ENCODE measurements at regions not wholly inside any gene's neighbourhood (a gene's known extent, or its start where the extent isn't known, plus 50 kb on each side); places are given as distances from the start of the nearest gene placed in this dataset.
"Not testable (repeated sequence)": the region's sequence is repeated elsewhere in the genome, so short reads cannot be mapped to it uniquely, and the experiment has no call there.

- H3K36me3 Mint-ChIP-seq = no peaks in the 10 kb centered on the region
- no peaks in the 10 kb centered on the region for H3K27me3 Mint-ChIP-seq
- H3K9me3 Mint-ChIP-seq (ENCODE audit: low read depth) = no peaks in the 10 kb centered on the region
- H3K4me1 Mint-ChIP-seq (ENCODE audit: low read depth) = no peaks in the 10 kb centered on the region
- H3K4me3 Mint-ChIP-seq = no peak overlapping the region
- no peak overlapping the region for H3K27ac Mint-ChIP-seq
Measured at GRCh38 chrX:140157611-140158010, 192.3 kb upstream of the CXorf66 start.

GRCh38 chrX:140157143-140157542, 191.8 kb upstream of the CXorf66 start:
- Mint-ChIP-seq H3K27me3 (no peaks in the 10 kb centered on the region), H3K4me3 (no peak overlapping the region), H3K9me3 (ENCODE audit: low read depth) (no peaks in the 10 kb centered on the region), H3K4me1 (ENCODE audit: low read depth) (no peaks in the 10 kb centered on the region), H3K36me3 (no peaks in the 10 kb centered on the region), H3K27ac (no peak overlapping the region)

DNA sequence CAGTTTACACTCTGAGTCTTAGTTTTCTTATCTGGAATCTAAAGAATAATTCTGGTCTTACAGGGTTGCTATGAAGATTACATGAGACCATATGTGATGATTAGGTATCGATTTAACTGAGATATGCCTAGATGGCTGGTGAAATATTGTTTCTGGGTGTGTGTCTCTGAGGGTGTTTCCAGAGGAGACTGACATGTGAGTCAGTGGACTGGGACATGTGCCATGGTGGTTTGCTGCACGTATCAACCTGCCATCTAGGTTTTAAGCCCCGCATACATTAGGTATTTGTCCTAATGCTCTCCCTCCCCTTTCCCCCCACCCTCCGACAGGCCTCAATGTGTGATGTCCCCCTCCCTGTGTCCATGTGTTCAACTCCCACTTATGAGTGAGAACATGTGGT, 186.0 kb upstream of the CXorf66 start:
- H3K27ac Mint-ChIP-seq = no peak overlapping the region
- H3K4me1 Mint-ChIP-seq (ENCODE audit: low read depth) = no peaks in the 10 kb centered on the region
- H3K27me3 Mint-ChIP-seq = no peaks in the 10 kb centered on the region
- H3K9me3 Mint-ChIP-seq (ENCODE audit: low read depth) = no peaks in the 10 kb centered on the region
- no peaks in the 10 kb centered on the region for H3K36me3 Mint-ChIP-seq
- H3K4me3 Mint-ChIP-seq = no peak overlapping the region

- Mint-ChIP-seq H3K27ac (no peak overlapping the region), H3K4me1 (ENCODE audit: low read depth) (no peaks in the 10 kb centered on the region), H3K27me3 (no peaks in the 10 kb centered on the region), H3K4me3 (no peak overlapping the region), H3K36me3 (no peaks in the 10 kb centered on the region), H3K9me3 (ENCODE audit: low read depth) (no peaks in the 10 kb centered on the region)
Measured at GRCh38 chrX:140149761-140150160, 184.4 kb upstream of the CXorf66 start.

GRCh38 chrX:140141444-140142029, 176.2 kb upstream of the CXorf66 start:
- Mint-ChIP-seq H3K4me3 (no peak overlapping the region), H3K36me3 (no peaks in the 10 kb centered on the region), H3K4me1 (ENCODE audit: low read depth) (no peaks in the 10 kb centered on the region), H3K9me3 (ENCODE audit: low read depth) (no peaks in the 10 kb centered on the region), H3K27me3 (no peaks in the 10 kb centered on the region), H3K27ac (no peak overlapping the region)

DNA sequence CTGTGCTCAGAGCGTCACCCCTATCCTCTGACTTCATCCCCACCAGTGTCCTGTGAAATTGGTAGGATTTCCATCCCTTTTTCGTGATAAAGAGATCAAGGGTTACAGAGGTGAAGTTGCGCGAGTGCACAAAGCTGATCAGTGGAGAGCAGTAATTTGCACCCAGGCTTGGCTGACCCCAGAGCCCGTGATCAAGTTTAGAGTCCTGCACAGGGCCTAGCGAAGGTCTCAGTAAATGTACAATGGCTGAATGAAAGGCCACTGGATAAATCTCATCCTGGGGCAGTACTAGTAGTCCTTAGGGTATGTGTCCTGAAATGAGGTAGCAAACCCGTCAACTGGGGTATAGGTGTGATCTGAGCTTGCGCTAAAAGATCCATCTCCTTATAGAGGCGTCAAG, 173.2 kb upstream of the CXorf66 start:
- not testable (repeated sequence) for H3K27ac Mint-ChIP-seq; H3K9me3 Mint-ChIP-seq (ENCODE audit: low read depth); H3K27me3 Mint-ChIP-seq; H3K36me3 Mint-ChIP-seq; H3K4me1 Mint-ChIP-seq (ENCODE audit: low read depth); H3K4me3 Mint-ChIP-seq

DNA sequence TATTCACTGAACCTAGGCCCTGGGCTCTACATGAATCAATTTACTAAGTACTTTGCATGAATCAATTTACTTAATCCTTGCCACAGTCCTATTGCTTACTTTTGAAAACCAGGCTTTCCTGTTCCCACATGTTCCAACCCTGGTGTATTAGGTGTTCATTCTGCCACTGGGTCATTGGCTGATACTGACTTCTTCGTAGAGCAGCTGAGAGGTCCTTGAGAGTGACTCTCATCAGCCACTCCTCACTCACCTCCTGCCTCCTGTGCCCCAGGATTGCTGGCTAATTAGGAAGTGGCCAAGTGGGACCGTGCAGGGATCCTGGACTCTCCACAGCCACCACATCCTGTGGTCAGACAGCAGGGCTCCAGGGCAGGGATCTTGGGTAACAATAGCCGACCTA, 172.7 kb upstream of the CXorf66 start:
- not testable (repeated sequence) for H3K4me3 Mint-ChIP-seq; H3K36me3 Mint-ChIP-seq; H3K27ac Mint-ChIP-seq; H3K27me3 Mint-ChIP-seq; H3K9me3 Mint-ChIP-seq (ENCODE audit: low read depth); H3K4me1 Mint-ChIP-seq (ENCODE audit: low read depth)

DNA sequence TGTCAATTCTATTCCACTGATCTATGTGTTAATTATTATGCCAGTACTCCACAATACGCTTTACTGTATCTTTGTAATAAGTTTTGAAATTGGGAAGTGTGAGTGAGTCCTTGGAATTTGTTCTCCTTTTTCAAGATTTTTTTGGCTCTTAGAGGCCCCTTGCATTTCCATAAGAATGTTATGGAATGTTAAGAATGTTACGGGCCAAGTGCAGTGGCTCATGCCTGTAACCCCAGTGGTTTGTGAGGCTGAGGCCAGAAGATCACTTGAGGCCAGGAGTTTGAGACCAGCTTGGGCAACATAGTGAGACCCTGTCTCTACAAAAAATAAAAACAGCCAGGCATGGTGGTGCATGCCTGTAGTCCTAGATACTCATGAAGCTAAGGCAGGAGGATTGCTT, 167.6 kb upstream of the CXorf66 start:
- no peaks in the 10 kb centered on the region for H3K36me3 Mint-ChIP-seq

DNA sequence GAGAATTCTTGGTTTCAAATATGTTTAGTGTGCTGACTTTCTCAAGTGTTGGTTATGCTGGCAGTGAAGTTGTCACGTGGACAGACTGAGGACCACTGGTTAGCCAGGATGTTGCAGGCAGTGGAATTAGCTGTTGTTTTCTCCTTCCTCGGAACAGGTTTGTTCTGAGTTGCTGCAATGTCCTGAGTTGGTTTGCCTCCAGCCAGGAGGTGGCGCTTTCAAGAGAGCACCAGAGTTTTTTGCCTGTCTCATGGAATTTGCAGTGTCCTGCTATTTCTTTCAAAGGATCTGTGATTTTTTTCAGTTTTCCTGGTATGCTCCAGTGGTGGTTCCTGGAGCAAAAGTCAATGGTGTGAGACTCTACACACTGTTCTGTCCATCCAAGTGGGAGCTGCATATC, 158.1 kb upstream of the CXorf66 start:
- Mint-ChIP-seq H3K4me1 (ENCODE audit: low read depth) (no peaks in the 10 kb centered on the region), H3K9me3 (ENCODE audit: low read depth) (no peaks in the 10 kb centered on the region), H3K27me3 (peaks cover 2% of the 10 kb centered on the region), H3K36me3 (no peaks in the 10 kb centered on the region), H3K4me3 (no peak overlapping the region), H3K27ac (no peak overlapping the region)

More for the DNA sequence above, 167.6 kb upstream of the CXorf66 start:
- Mint-ChIP-seq H3K4me1 (ENCODE audit: low read depth) (no peaks in the 10 kb centered on the region), H3K9me3 (ENCODE audit: low read depth) (no peaks in the 10 kb centered on the region), H3K27me3 (no peaks in the 10 kb centered on the region), H3K4me3 (no peak overlapping the region), H3K27ac (no peak overlapping the region)

GRCh38 chrX:140114059-140114458, 148.7 kb upstream of the CXorf66 start:
- H3K36me3 Mint-ChIP-seq; H3K27ac Mint-ChIP-seq; H3K4me3 Mint-ChIP-seq; H3K9me3 Mint-ChIP-seq (ENCODE audit: low read depth); H3K27me3 Mint-ChIP-seq; H3K4me1 Mint-ChIP-seq (ENCODE audit: low read depth): not testable (repeated sequence)

DNA sequence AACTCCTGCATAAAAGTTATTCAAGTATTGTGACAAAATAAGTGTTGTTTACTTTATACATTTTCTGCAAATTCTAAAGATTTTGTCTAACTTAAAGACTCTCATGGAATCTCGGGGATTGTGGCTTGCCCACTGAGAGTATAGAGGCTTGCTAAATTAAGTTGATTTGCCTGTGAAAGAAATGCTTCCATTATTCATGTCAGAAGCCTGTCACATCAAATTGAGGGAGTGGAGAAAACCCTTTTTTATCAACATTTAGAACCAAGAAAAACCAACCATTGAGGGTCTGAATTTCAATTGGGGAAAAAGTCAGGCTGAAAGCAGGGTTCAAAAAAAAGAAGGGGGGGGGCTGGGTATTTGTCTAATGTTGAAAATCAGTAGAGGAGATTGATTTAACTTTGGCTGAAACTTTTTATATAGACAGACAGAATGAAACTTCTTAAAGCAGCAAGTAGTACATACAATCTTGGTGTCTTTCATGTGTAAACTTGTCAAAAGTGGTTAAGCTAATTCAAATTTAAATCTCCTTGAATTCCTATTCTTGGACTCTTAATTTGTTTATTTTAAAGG, 144.8 kb upstream of the CXorf66 start:
- H3K9me3 Mint-ChIP-seq (ENCODE audit: low read depth) = no peaks in the 10 kb centered on the region
- H3K27me3 Mint-ChIP-seq = no peaks in the 10 kb centered on the region
- H3K4me3 Mint-ChIP-seq = no peak overlapping the region
- H3K27ac Mint-ChIP-seq = no peak overlapping the region
- no peaks in the 10 kb centered on the region for H3K4me1 Mint-ChIP-seq (ENCODE audit: low read depth)
- no peaks in the 10 kb centered on the region for H3K36me3 Mint-ChIP-seq

DNA sequence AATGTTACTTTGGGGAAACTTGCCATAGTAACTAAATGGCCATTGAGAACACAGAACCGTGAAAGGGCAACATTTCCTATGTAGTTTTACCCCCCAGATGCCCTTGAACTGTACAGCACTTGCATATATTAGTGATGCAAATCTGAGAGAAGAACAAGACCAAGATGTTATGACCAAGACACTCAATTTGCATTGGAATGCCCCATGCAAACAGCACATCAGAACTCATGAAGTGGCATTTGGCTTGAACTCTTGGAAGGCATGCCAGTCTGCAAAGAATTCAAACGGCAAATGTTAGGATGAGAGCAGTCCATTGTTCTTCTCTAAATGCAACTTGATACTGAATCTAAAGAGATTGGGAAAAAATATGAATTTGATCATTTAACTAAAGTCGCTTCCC, 139.4 kb upstream of the CXorf66 start:
- Mint-ChIP-seq H3K9me3 (ENCODE audit: low read depth) (no peaks in the 10 kb centered on the region), H3K27me3 (no peaks in the 10 kb centered on the region), H3K27ac (no peak overlapping the region), H3K36me3 (no peaks in the 10 kb centered on the region), H3K4me1 (ENCODE audit: low read depth) (no peaks in the 10 kb centered on the region), H3K4me3 (no peak overlapping the region)

DNA sequence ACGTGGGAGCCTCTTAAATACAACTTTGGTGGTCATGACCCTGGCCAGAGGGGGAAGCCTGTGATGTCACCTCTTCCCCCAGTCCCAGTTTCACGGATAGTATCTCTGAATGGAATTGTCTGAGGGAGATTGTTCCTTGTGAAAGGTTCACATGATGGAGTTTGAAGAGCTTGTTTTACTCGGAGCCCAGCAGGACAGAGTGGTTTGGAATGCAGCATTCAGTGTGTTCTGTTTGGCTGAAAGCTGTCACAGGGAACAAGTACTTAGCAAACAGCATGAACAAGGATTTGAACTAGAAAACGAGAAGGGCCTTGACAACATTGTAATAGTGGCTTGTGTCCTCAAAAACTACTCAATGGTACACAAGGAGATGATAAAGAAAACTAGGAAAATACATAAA, 133.9 kb upstream of the CXorf66 start:
- H3K27me3 Mint-ChIP-seq = peaks cover 5% of the 10 kb centered on the region
- H3K27ac Mint-ChIP-seq = no peak overlapping the region
- H3K9me3 Mint-ChIP-seq (ENCODE audit: low read depth) = no peaks in the 10 kb centered on the region
- H3K4me3 Mint-ChIP-seq = no peak overlapping the region
- no peaks in the 10 kb centered on the region for H3K36me3 Mint-ChIP-seq
- no peaks in the 10 kb centered on the region for H3K4me1 Mint-ChIP-seq (ENCODE audit: low read depth)

- peak overlapping the region; percentile 69 for H3K4me3 Mint-ChIP-seq
- no peak overlapping the region for H3K27ac Mint-ChIP-seq
- no peaks in the 10 kb centered on the region for H3K9me3 Mint-ChIP-seq (ENCODE audit: low read depth)
- peaks cover 2% of the 10 kb centered on the region for H3K4me1 Mint-ChIP-seq (ENCODE audit: low read depth)
- H3K27me3 Mint-ChIP-seq = peaks cover 9% of the 10 kb centered on the region
- H3K36me3 Mint-ChIP-seq = no peaks in the 10 kb centered on the region
Measured at GRCh38 chrX:140092121-140092520, 126.8 kb upstream of the CXorf66 start.

- Mint-ChIP-seq H3K27me3 (peaks cover 9% of the 10 kb centered on the region), H3K36me3 (no peaks in the 10 kb centered on the region), H3K4me3 (peak overlapping the region; percentile 69), H3K9me3 (ENCODE audit: low read depth) (no peaks in the 10 kb centered on the region), H3K27ac (no peak overlapping the region), H3K4me1 (ENCODE audit: low read depth) (peaks cover 2% of the 10 kb centered on the region)
Measured at GRCh38 chrX:140091125-140091886, 126.0 kb upstream of the CXorf66 start.

GRCh38 chrX:140090800-140091124, 125.4 kb upstream of the CXorf66 start:
- H3K9me3 Mint-ChIP-seq (ENCODE audit: low read depth) = no peaks in the 10 kb centered on the region
- H3K36me3 Mint-ChIP-seq = no peaks in the 10 kb centered on the region
- peak overlapping the region; percentile 54 for H3K4me3 Mint-ChIP-seq
- H3K4me1 Mint-ChIP-seq (ENCODE audit: low read depth) = peaks cover 2% of the 10 kb centered on the region
- H3K27ac Mint-ChIP-seq = no peak overlapping the region
- H3K27me3 Mint-ChIP-seq = peaks cover 9% of the 10 kb centered on the region

Measured in activated naive CD8-positive, alpha-beta T cell (primary cell).